C1 segment of cervical spinal cord (tissue), 14 donors: ENCODE measurements at regions not wholly inside any gene's neighbourhood (a gene's known extent, or its start where the extent isn't known, plus 50 kb on each side); places are given as distances from the start of the nearest gene placed in this dataset.
"Not testable (repeated sequence)": the region's sequence is repeated elsewhere in the genome, so short reads cannot be mapped to it uniquely, and the experiment has no call there.

Experiments used
- DNase-seq, 14 donors: peaks; one replicate each; lab custom pipeline; 2025; lab: John Stamatoyannopoulos, UW

- no peak for DNase-seq
These were observed 170.9 kb upstream of the EXOC2 start for GRCh38 chr6:863831-864230.

DNA sequence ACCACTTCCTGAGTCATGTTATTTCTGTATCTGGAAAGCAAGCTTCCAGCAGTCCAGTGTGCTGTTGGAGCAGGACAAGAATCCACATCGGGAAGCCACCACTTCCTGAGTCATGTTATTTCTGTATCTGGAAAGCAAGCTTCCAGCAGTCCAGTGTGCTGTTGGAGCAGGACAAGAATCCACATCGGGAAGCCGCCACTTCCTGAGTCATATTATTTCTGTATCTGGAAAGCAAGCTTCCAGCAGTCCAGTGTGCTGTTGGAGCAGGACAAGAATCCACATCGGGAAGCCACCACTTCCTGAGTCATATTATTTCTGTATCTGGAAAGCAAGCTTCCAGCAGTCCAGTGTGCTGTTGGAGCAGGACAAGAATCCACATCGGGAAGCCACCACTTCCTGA, 170.2 kb upstream of the EXOC2 start:
- DNase-seq: not testable (repeated sequence)

GRCh38 chr6:859936-860335, 167.0 kb upstream of the EXOC2 start:
- no peak for DNase-seq

- DNase-seq: no peak
These were observed 161.6 kb upstream of the EXOC2 start for GRCh38 chr6:854406-855118.

- not testable (repeated sequence) for DNase-seq
These were observed 159.3 kb upstream of the EXOC2 start for GRCh38 chr6:852216-852615.

GRCh38 chr6:849075-849506, 156.2 kb upstream of the EXOC2 start:
- DNase-seq: no peak

- DNase-seq: no peak
These were observed 152.6 kb upstream of the EXOC2 start for GRCh38 chr6:845566-845965.

DNA sequence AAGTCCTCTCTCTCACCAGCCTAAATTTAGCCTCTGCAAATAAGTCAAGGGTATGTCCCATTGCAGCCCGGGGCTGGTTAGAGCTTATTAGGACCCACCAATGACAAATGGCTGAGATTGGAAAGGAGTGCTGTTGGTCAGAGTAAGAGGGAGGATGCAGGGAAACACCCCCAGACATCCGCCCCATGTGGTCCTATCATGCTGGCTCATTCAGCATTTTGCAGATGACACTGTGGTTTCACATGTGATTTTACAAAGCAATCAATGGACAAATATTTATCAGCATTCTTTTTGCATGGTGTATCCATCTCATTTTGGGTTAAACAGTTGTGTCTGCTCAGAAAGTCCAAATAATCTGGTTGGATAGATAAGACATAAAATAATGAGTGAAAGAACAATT, 152.2 kb upstream of the EXOC2 start:
- no peak for DNase-seq

DNA sequence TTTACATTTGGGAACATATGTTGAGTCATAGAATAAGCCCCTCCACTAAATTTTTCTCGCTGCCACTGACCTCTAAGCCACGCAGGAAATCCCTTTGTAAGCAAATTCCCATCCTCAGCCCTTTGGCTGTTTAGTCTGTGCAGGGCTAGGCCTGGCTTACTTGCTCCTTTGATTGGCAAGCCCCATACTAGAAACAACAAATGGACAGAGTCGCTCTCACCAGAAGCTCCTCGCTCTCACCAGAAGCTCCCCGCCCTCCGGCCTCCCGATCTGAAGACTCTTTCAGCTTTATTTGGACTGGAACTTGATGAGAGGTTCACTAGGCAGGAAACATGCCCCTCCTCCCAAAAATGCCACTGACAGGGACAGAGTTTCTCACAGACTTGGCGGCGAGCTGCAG, 149.2 kb upstream of the EXOC2 start:
- no peak for DNase-seq

DNA sequence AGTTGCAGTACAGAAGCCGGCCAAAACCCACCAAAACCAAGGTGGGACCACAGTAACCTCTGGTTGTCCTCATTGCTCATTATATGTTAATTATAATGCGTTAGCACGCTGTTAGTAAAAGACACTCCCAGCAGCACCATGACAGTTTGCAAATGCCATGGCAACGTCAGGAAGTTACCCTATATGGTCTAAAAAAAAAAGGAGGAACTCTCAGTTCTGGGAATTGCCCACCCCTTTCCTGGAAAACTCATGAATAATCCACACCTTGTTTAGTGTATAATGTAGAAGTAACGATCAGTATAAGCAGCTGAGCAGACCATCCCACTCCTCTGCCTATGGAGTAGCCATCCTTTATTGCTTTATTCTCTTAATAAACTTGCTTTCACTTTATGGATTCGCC, 148.6 kb upstream of the EXOC2 start:
- DNase-seq: no peak

DNA sequence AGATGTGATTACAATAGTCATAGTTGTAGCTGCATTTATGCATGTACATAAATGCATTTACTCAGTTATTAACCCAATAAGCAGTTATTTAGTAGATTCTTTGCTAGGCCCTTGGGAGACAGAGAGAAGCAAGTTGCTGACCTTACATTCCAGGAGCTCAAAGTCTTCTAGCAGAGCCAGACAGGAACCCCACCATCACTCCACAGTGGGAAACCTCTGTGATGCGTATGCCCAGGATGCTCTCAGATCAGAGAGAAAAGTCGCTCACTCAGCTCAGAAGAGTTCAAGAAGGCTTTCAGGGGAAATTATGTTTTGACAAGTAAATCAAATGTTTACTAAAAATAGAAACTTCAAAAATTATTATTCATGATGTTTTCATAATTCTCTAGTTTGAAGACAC, 146.3 kb upstream of the EXOC2 start:
- no peak for DNase-seq

- DNase-seq: no peak
These were observed 144.4 kb upstream of the EXOC2 start for GRCh38 chr6:837380-837779.

GRCh38 chr6:836276-836853, 143.4 kb upstream of the EXOC2 start:
- DNase-seq: no peak

- no peak for DNase-seq
These were observed 142.7 kb upstream of the EXOC2 start for GRCh38 chr6:835476-836160.

- DNase-seq: no peak
These were observed 141.9 kb upstream of the EXOC2 start for GRCh38 chr6:834866-835265.

- no peak for DNase-seq
These were observed 141.3 kb upstream of the EXOC2 start for GRCh38 chr6:834190-834589.

- not testable (repeated sequence) for DNase-seq
These were observed 139.9 kb upstream of the EXOC2 start for GRCh38 chr6:832804-833203.

GRCh38 chr6:830667-831327, 137.9 kb upstream of the EXOC2 start:
- DNase-seq: no peak

DNA sequence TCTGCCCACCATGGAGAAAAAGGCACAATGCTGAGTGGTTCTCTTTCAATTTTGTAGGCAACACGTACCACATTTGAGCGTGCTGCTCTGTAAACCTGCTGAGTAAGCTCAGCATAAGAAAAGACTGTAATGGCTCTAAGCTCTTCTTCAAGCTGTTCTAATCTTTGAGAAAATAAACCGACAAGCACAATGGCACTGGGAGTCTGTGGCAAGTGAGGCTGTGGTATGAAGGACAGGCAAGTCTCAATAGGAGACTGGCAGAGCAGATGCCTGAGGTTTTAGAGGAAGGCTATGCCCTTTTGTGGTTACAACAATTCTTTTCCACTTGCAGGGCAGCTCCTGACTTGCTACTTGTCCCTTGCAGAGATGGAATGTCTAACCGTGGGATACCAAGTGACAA, 136.7 kb upstream of the EXOC2 start:
- DNase-seq: no peak

GRCh38 chr6:827431-827830, 134.5 kb upstream of the EXOC2 start:
- no peak for DNase-seq

- DNase-seq: no peak
These were observed 126.2 kb upstream of the EXOC2 start for GRCh38 chr6:819122-819521.

DNA sequence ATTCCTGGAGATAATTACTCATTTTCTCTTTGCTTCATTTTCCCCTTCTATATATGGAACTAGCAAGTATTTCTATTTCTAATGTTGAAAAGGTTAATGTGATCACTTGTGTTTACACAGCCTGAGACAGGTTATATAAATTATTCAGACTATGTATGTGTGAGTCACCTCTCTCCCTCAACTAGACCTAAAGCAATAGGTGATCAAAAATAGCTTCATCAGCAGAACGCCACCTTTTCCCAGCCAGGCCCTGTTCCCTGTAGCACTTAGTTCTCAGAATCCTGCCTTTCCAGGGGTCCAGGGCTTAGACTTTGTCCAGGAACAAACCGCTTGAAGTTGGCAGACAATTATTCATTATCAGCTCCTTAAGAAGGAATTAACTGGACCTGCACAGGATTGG, 125.3 kb upstream of the EXOC2 start:
- DNase-seq: no peak
